ENCODE measurements at regions not wholly inside any gene's neighbourhood (a gene's known extent, or its start where the extent isn't known, plus 50 kb on each side); places are given as distances from the start of the nearest gene placed in this dataset.

GRCh38 chr9:88230612-88231011, 92.3 kb upstream of the SPATA31C2 start:
- intact Hi-C loops (cut with DNase I; ENCODE audit: low total_unique reads) (no loop called here), in situ Hi-C loops (cut with MboI; ENCODE audit: low sequenced_read_pairs in 4 of 4) (no loop called here)
- Histone ChIP-seq H3K36me3 (no peaks in the 10 kb centered on the region), H3K27ac (no peak overlapping the region), H3K9me3 (no peaks in the 10 kb centered on the region), H3K27me3 (no peaks in the 10 kb centered on the region), H3K4me1 (no peaks in the 10 kb centered on the region), H3K4me3 (no peak overlapping the region)
- no peak for TF ChIP-seq CTCF (IDR thresholded peaks at IDR 0.05 in 4 of 5, conservative IDR thresholded peaks at IDR 0.05 in 1 of 5)
- TF ChIP-seq POLR2A (IDR thresholded peaks at IDR 0.05), result no peak
- DNase-seq (no peak), ATAC-seq (no peak)

GRCh38 chr9:88229434-88229833, 91.2 kb upstream of the SPATA31C2 start:
- Histone ChIP-seq H3K27ac (no peak overlapping the region), H3K27me3 (no peaks in the 10 kb centered on the region), H3K36me3 (no peaks in the 10 kb centered on the region), H3K9me3 (no peaks in the 10 kb centered on the region), H3K4me1 (no peaks in the 10 kb centered on the region), H3K4me3 (no peak overlapping the region)
- ATAC-seq, result no peak
- in situ Hi-C loops (cut with MboI; ENCODE audit: low sequenced_read_pairs in 4 of 4), result no loop called here
- TF ChIP-seq POLR2A (IDR thresholded peaks at IDR 0.05) (no peak), CTCF (IDR thresholded peaks at IDR 0.05 in 4 of 5, conservative IDR thresholded peaks at IDR 0.05 in 1 of 5) (no peak)
- intact Hi-C loops (cut with DNase I; ENCODE audit: low total_unique reads), result no loop called here
- DNase-seq, result no peak

GRCh38 chr9:88224938-88225337, 86.7 kb upstream of the SPATA31C2 start:
- no peaks in the 10 kb centered on the region for H3K27me3 ChIP-seq
- intact Hi-C loops (cut with DNase I; ENCODE audit: low total_unique reads), result no loop called here
- H3K27ac ChIP-seq, result no peak overlapping the region
- H3K9me3 ChIP-seq, result no peaks in the 10 kb centered on the region
- in situ Hi-C loops (cut with MboI; ENCODE audit: low sequenced_read_pairs in 4 of 4), result no loop called here
- TF ChIP-seq CTCF (IDR thresholded peaks at IDR 0.05 in 4 of 5, conservative IDR thresholded peaks at IDR 0.05 in 1 of 5) (no peak), POLR2A (IDR thresholded peaks at IDR 0.05) (no peak)
- no peaks in the 10 kb centered on the region for H3K4me1 ChIP-seq
- H3K4me3 ChIP-seq, result no peak overlapping the region
- no peak for DNase-seq
- no peak for ATAC-seq
- H3K36me3 ChIP-seq, result no peaks in the 10 kb centered on the region

- DNase-seq (no peak), ATAC-seq (no peak)
- H3K36me3 ChIP-seq, result no peaks in the 10 kb centered on the region
- H3K9me3 ChIP-seq, result no peaks in the 10 kb centered on the region
- in situ Hi-C loops (cut with MboI; ENCODE audit: low sequenced_read_pairs in 4 of 4) (no loop called here), intact Hi-C loops (cut with DNase I; ENCODE audit: low total_unique reads) (no loop called here)
- H3K4me1 ChIP-seq, result no peaks in the 10 kb centered on the region
- no peak overlapping the region for H3K4me3 ChIP-seq
- no peak for TF ChIP-seq CTCF (IDR thresholded peaks at IDR 0.05 in 4 of 5, conservative IDR thresholded peaks at IDR 0.05 in 1 of 5)
- no peak for TF ChIP-seq POLR2A (IDR thresholded peaks at IDR 0.05)
- H3K27ac ChIP-seq, result no peak overlapping the region
- H3K27me3 ChIP-seq, result no peaks in the 10 kb centered on the region
Observed at GRCh38 chr9:88221105-88221504, 82.8 kb upstream of the SPATA31C2 start.

- H3K27me3 ChIP-seq, result no peaks in the 10 kb centered on the region
- DNase-seq (no peak), ATAC-seq (no peak)
- H3K9me3 ChIP-seq, result no peaks in the 10 kb centered on the region
- H3K4me3 ChIP-seq, result no peak overlapping the region
- H3K27ac ChIP-seq, result no peak overlapping the region
- intact Hi-C loops (cut with DNase I; ENCODE audit: low total_unique reads) (no loop called here), in situ Hi-C loops (cut with MboI; ENCODE audit: low sequenced_read_pairs in 4 of 4) (no loop called here)
- H3K4me1 ChIP-seq, result no peaks in the 10 kb centered on the region
- no peaks in the 10 kb centered on the region for H3K36me3 ChIP-seq
- no peak for TF ChIP-seq POLR2A (IDR thresholded peaks at IDR 0.05)
- TF ChIP-seq CTCF (IDR thresholded peaks at IDR 0.05 in 4 of 5, conservative IDR thresholded peaks at IDR 0.05 in 1 of 5), result no peak
Observed at GRCh38 chr9:88220652-88221051, 82.4 kb upstream of the SPATA31C2 start.

All from gastrocnemius medialis (tissue), 4 donors.